Endodermal cell (in vitro differentiated cells): ENCODE measurements at regions not wholly inside any gene's neighbourhood (a gene's known extent, or its start where the extent isn't known, plus 50 kb on each side); places are given as distances from the start of the nearest gene placed in this dataset.

Experiments used
- DNase-seq: peaks from one replicate; pipeline ENCODE4 v3.0.0-alpha.2; 2017
- H3K27ac ChIP-seq: 2 replicates; pipeline ENCODE4 v1.5.1; 2013; ENCODE audit warnings: mild to moderate bottlenecking, low read depth, low read length, moderate library complexity
- H3K27me3 ChIP-seq: 2 replicates; pipeline ENCODE4 v1.6.1; 2013; ENCODE audit warnings: mild to moderate bottlenecking, low read length, moderate library complexity; ENCODE audit not compliant: insufficient read depth, control insufficient read depth, poor library complexity, severe bottlenecking
- H3K36me3 ChIP-seq: 2 replicates; pipeline ENCODE4 v1.7.0; 2013; ENCODE audit warnings: mild to moderate bottlenecking, low read length, moderate library complexity; ENCODE audit not compliant: control insufficient read depth, insufficient read depth
- H3K4me1 ChIP-seq: one replicate; pipeline ENCODE4 v1.7.0; 2013; ENCODE audit warnings: low read length; ENCODE audit not compliant: control insufficient read depth, insufficient read depth
- H3K4me3 ChIP-seq: 2 replicates; pipeline ENCODE4 v1.5.1; 2013; ENCODE audit warnings: mild to moderate bottlenecking, low read length, moderate library complexity
- H3K9ac ChIP-seq: 2 replicates; pipeline ENCODE4 v1.6.1; 2013; ENCODE audit warnings: mild to moderate bottlenecking, low read length, moderate library complexity; ENCODE audit not compliant: poor library complexity, severe bottlenecking; ENCODE audit errors: extremely low read depth
- H3K9me3 ChIP-seq: 2 replicates; pipeline ENCODE4 v1.6.1; 2013; ENCODE audit warnings: mild to moderate bottlenecking, low read length, moderate library complexity; ENCODE audit not compliant: control insufficient read depth
- H3K27ac Mint-ChIP-seq: 2 replicates; pipeline ENCODE4 v1.8.0; 2020; ENCODE audit warnings: mixed read lengths
- H3K27me3 Mint-ChIP-seq: 2 replicates; pipeline ENCODE4 v1.8.0; 2021; ENCODE audit warnings: mild to moderate bottlenecking, mixed read lengths; ENCODE audit not compliant: insufficient read depth
- H3K36me3 Mint-ChIP-seq: 2 replicates; pipeline ENCODE4 v1.8.0; 2020; ENCODE audit warnings: low read depth, mixed read lengths
- H3K4me1 Mint-ChIP-seq: 2 replicates; pipeline ENCODE4 v1.8.0; 2020; ENCODE audit warnings: mixed read lengths
- H3K4me3 Mint-ChIP-seq: 2 replicates; pipeline ENCODE4 v1.8.0; 2020; ENCODE audit warnings: mild to moderate bottlenecking, moderate library complexity, mixed read lengths
- H3K9me3 Mint-ChIP-seq: 2 replicates; pipeline ENCODE4 v1.8.0; 2020; ENCODE audit warnings: mild to moderate bottlenecking, mixed read lengths
- CTCF ChIP-seq: fragments of 200-600 bp; sonication (generic); conservative IDR thresholded peaks from 2 replicates; pipeline ENCODE4 v1.5.0; 2021; ENCODE audit warnings: antibody characterized with exemption, mild to moderate bottlenecking
- WGBS, 2 experiments: methylation state at CpG; one replicate each; pipeline versions ENCODE4 v1.1.5 to v1.1.7; 2013; ENCODE audit warnings: missing lambda C conversion rate in 2 of 2, mixed read lengths in 1 of 2; ENCODE audit not compliant: insufficient coverage in 1 of 2, insufficient read length in 1 of 2; 5-methylcytosine and 5-hydroxymethylcytosine counted together

- H3K36me3 ChIP-seq = no peaks in the 10 kb centered on the region
- no peak for DNase-seq
- H3K27ac ChIP-seq = no peak overlapping the region
- peaks cover 25% of the 10 kb centered on the region for H3K27me3 Mint-ChIP-seq
- TF ChIP-seq CTCF = no peak
- H3K9ac ChIP-seq = no peak overlapping the region
- no peaks in the 10 kb centered on the region for H3K4me1 Mint-ChIP-seq
- no peaks in the 10 kb centered on the region for H3K4me1 ChIP-seq
- peaks cover 7% of the 10 kb centered on the region for H3K9me3 Mint-ChIP-seq
- peaks cover 10% of the 10 kb centered on the region for H3K27me3 ChIP-seq
- H3K9me3 ChIP-seq = no peaks in the 10 kb centered on the region
- H3K36me3 Mint-ChIP-seq = no peaks in the 10 kb centered on the region
- no peak overlapping the region for H3K4me3 Mint-ChIP-seq
- 89 to 97% methylated on average over 13 to 22 of the region's 22 CpGs for WGBS, 2 experiments
- no peak overlapping the region for H3K27ac Mint-ChIP-seq
- H3K4me3 ChIP-seq = no peak overlapping the region
Measured at GRCh38 chr13:112194167-112194530, 127.2 kb downstream of the SOX1 start.

GRCh38 chr13:112194579-112194978 lies 127.6 kb downstream of the SOX1 start:
- Histone ChIP-seq H3K27ac (no peak overlapping the region), H3K4me1 (no peaks in the 10 kb centered on the region), H3K27me3 (peaks cover 10% of the 10 kb centered on the region), H3K4me3 (no peak overlapping the region), H3K36me3 (no peaks in the 10 kb centered on the region), H3K9me3 (no peaks in the 10 kb centered on the region), H3K9ac (no peak overlapping the region)
- DNase-seq = no peak
- Mint-ChIP-seq H3K27ac (no peak overlapping the region), H3K36me3 (no peaks in the 10 kb centered on the region), H3K4me1 (no peaks in the 10 kb centered on the region), H3K4me3 (no peak overlapping the region), H3K27me3 (peaks cover 25% of the 10 kb centered on the region), H3K9me3 (peaks cover 7% of the 10 kb centered on the region)
- no peak for TF ChIP-seq CTCF
- 91 to 95% methylated on average over 21 to 31 of the region's 31 CpGs for WGBS, 2 experiments

GRCh38 chr13:112198396-112199010 lies 131.6 kb downstream of the SOX1 start:
- Mint-ChIP-seq H3K4me1 (no peaks in the 10 kb centered on the region), H3K9me3 (no peaks in the 10 kb centered on the region), H3K36me3 (no peaks in the 10 kb centered on the region), H3K4me3 (no peak overlapping the region), H3K27ac (no peak overlapping the region), H3K27me3 (peaks cover 33% of the 10 kb centered on the region)
- WGBS, 2 experiments = 88 to 90% methylated on average over 4 to 17 of the region's 17 CpGs
- Histone ChIP-seq H3K9ac (no peak overlapping the region), H3K27me3 (peaks cover 18% of the 10 kb centered on the region), H3K4me1 (no peaks in the 10 kb centered on the region), H3K9me3 (no peaks in the 10 kb centered on the region), H3K36me3 (no peaks in the 10 kb centered on the region), H3K4me3 (no peak overlapping the region), H3K27ac (no peak overlapping the region)
- no peak for TF ChIP-seq CTCF
- DNase-seq = no peak
